A549 (cell line): ENCODE measurements at regions not wholly inside any gene's neighbourhood (a gene's known extent, or its start where the extent isn't known, plus 50 kb on each side); places are given as distances from the start of the nearest gene placed in this dataset.

Experiments used
- ATAC-seq, 2 experiments: fragments of 200-7000 bp in 1 of 2; fragments of >200 bp in 1 of 2; cut with Nextera tagmentation in 1 of 2; cut with Tn5 transposase in 1 of 2; 3 replicates each; pipeline versions ENCODE4 v1.8.0 to v1.9.1; 2018 to 2020; ENCODE audit warnings: mild to moderate bottlenecking in 1 of 2, moderate library complexity in 1 of 2
- CTCF ChIA-PET: fragments of 300-600 bp; sonication (Branson Sonifier 250); formaldehyde crosslinking; extraction: SDS; loops from one replicate; lab custom pipeline; 2021; ENCODE audit warnings: antibody characterized with exemption, inconsistent platforms; lab: Yijun Ruan, JAX
- POLR2A ChIA-PET: fragments of 350-600 bp; formaldehyde crosslinking; extraction: SDS; loops from one replicate; lab custom pipeline; 2021; ENCODE audit warnings: antibody characterized with exemption, inconsistent platforms; lab: Yijun Ruan, JAX
- DNase-seq, 2 experiments: peaks; one replicate each; pipeline versions ENCODE4 v3.0.0 to v3.0.0-alpha.2; 2011 to 2016; ENCODE audit warnings: low read depth in 1 of 2, low spot score in 1 of 2
- FAIRE-seq: peaks from 2 replicates; lab custom pipeline; 2011; peaks lifted over from hg19 to GRCh38; lab: Jason Lieb, UNC
- H3K27ac ChIP-seq, 2 experiments: fragments of >200 bp; sonication (Bioruptor Twin); formaldehyde crosslinking; 3 replicates each; pipeline ENCODE4 v1.5.1; 2016 to 2017
- H3K4me1 ChIP-seq: fragments of >200 bp; sonication (Bioruptor Twin); formaldehyde crosslinking; 3 replicates; pipeline ENCODE4 v1.6.1; 2016
- H3K4me2 ChIP-seq: fragments of >200 bp; sonication (Bioruptor Twin); formaldehyde crosslinking; 3 replicates; pipeline ENCODE4 v1.6.1; 2016
- H3K4me3 ChIP-seq: fragments of >200 bp; sonication (Bioruptor Twin); formaldehyde crosslinking; 3 replicates; pipeline ENCODE4 v1.5.1; 2016
- H3K9me3 ChIP-seq: fragments of >200 bp; sonication (Bioruptor Twin); formaldehyde crosslinking; 3 replicates; pipeline ENCODE4 v1.6.1; 2016
- ATOH8 ChIP-seq: fragments of 250-450 bp; sonication (Bioruptor Pico); IDR thresholded peaks from 2 replicates; pipeline ENCODE4 v1.5.0; 2020; ENCODE audit warnings: low read depth, mild to moderate bottlenecking, moderate library complexity
- BCL3 ChIP-seq: fragments of >200 bp; sonication (Bioruptor Twin); formaldehyde crosslinking; IDR thresholded peaks from 3 replicates; pipeline ENCODE4 v1.6.1; 2016
- CTCF ChIP-seq: fragments of >200 bp; sonication (Bioruptor Twin); formaldehyde crosslinking; IDR thresholded peaks from 3 replicates; pipeline ENCODE4 v1.5.1; 2016
- E2F6 ChIP-seq: IDR thresholded peaks from 2 replicates; pipeline ENCODE4 v1.6.1; 2012; ENCODE audit warnings: low read depth, borderline replicate concordance
- EHF ChIP-seq: fragments of 250-450 bp; sonication (Bioruptor Pico); IDR thresholded peaks from 2 replicates; pipeline ENCODE4 v1.5.0; 2020; ENCODE audit warnings: mild to moderate bottlenecking
- ESRRA ChIP-seq: fragments of 150-350 bp; IDR thresholded peaks from 2 replicates; pipeline ENCODE4 v1.6.1; 2014; ENCODE audit warnings: mild to moderate bottlenecking, low read length, borderline replicate concordance
- GATA3 ChIP-seq: IDR thresholded peaks from 2 replicates; pipeline ENCODE4 v1.6.1; 2012; ENCODE audit warnings: borderline replicate concordance
- JUN ChIP-seq, 2 experiments: fragments of >200 bp; sonication (Bioruptor Twin); formaldehyde crosslinking; IDR thresholded peaks; 2 replicates in 1 of 2; 3 replicates in 1 of 2; pipeline ENCODE4 v1.6.1; 2016 to 2017
- KDM5A ChIP-seq: fragments of 200-600 bp; sonication (generic); IDR thresholded peaks from 2 replicates; pipeline ENCODE4 v1.6.1; 2016; ENCODE audit warnings: antibody characterized with exemption, mild to moderate bottlenecking
- MAFK ChIP-seq: fragments of 450-650 bp; IDR thresholded peaks from 2 replicates; pipeline ENCODE4 v1.6.1; 2014; ENCODE audit not compliant: partially characterized antibody
- MAZ ChIP-seq: fragments of 150-350 bp; IDR thresholded peaks from 2 replicates; pipeline ENCODE4 v1.6.1; 2014; ENCODE audit warnings: antibody characterized with exemption, low read depth, low read length, borderline replicate concordance
- MYC ChIP-seq: IDR thresholded peaks from 2 replicates; pipeline ENCODE4 v1.6.1; 2012; ENCODE audit warnings: mild to moderate bottlenecking, inconsistent platforms, low read length, improper control_type of control experiment, borderline replicate concordance
- NFE2L2 ChIP-seq: fragments of 150-350 bp; conservative IDR thresholded peaks from 2 replicates; pipeline ENCODE4 v1.6.1; 2014; ENCODE audit warnings: low read length
- NPAS2 ChIP-seq: fragments of 250-450 bp; sonication (Bioruptor Pico); IDR thresholded peaks from 2 replicates; pipeline ENCODE4 v1.8.0; 2022; ENCODE audit warnings: mild to moderate bottlenecking, moderate library complexity, borderline replicate concordance
- RAD21 ChIP-seq, 2 experiments: fragments of >200 bp in 1 of 2; sonication (Bioruptor Twin) in 1 of 2; formaldehyde crosslinking in 1 of 2; IDR thresholded peaks in 1 of 2; conservative IDR thresholded peaks in 1 of 2; 2 replicates in 1 of 2; 3 replicates in 1 of 2; pipeline ENCODE4 v1.6.1; 2012 to 2018; ENCODE audit warnings: inconsistent platforms in 1 of 2
- REST ChIP-seq: fragments of 200-600 bp; sonication (generic); IDR thresholded peaks from 2 replicates; pipeline ENCODE4 v1.6.1; 2016; ENCODE audit warnings: antibody characterized with exemption, mild to moderate bottlenecking, moderate library complexity
- RFX5 ChIP-seq: fragments of 450-650 bp; IDR thresholded peaks from 2 replicates; pipeline ENCODE4 v1.7.1; 2014; ENCODE audit warnings: antibody characterized with exemption, mild to moderate bottlenecking, moderate library complexity
- TFCP2L1 ChIP-seq: fragments of 250-450 bp; sonication (Bioruptor Pico); IDR thresholded peaks from 2 replicates; pipeline ENCODE4 v1.5.0; 2021; ENCODE audit warnings: mild to moderate bottlenecking
- ZFP36 ChIP-seq: fragments of 450-650 bp; IDR thresholded peaks from 2 replicates; pipeline ENCODE4 v1.6.1; 2014; ENCODE audit warnings: borderline replicate concordance; ENCODE audit not compliant: partially characterized antibody
- ZNF302 ChIP-seq: fragments of 250-450 bp; sonication (Bioruptor Pico); IDR thresholded peaks from 2 replicates; pipeline ENCODE4 v1.9.0; 2021; ENCODE audit warnings: inconsistent platforms, mild to moderate bottlenecking, moderate library complexity
- WGBS: methylation state at CpG from one replicate; pipeline ENCODE4 v1.1.6; 2017; ENCODE audit errors: missing lambda C conversion rate; 5-methylcytosine and 5-hydroxymethylcytosine counted together

GRCh38 chr2:239601201-239601851 lies 200.5 kb upstream of the HDAC4 start:
- Histone ChIP-seq H3K4me3 (no peak overlapping the region), H3K4me1 (no peaks in the 10 kb centered on the region), H3K9me3 (peaks cover 4% of the 10 kb centered on the region; the same call in 1 of the 3 replicates), H3K27ac (no peak overlapping the region), H3K4me2 (no peak overlapping the region)
- DNase-seq: no peak
- no peak for ATAC-seq
- 60% methylated on average over 9 of the region's 15 CpGs for WGBS
- TF ChIP-seq ZFP36 (no peak), REST (no peak)
- ChIA-PET POLR2A (no interaction called here), CTCF (no interaction called here)
- FAIRE-seq: no peak

- no peak for DNase-seq
- Histone ChIP-seq H3K27ac (no peak overlapping the region), H3K4me2 (no peak overlapping the region), H3K4me1 (no peaks in the 10 kb centered on the region), H3K4me3 (no peak overlapping the region), H3K9me3 (0 out of 3 replicates have a peak, but pooled peaks cover 4% of the 10 kb centered on the region)
- ChIA-PET CTCF (no interaction called here), POLR2A (no interaction called here)
- ATAC-seq: no peak
- 64% methylated on average over 5 of the region's 5 CpGs for WGBS
- TF ChIP-seq ESRRA: no peak
- TF ChIP-seq REST: no peak
- TF ChIP-seq GATA3: no peak
- TF ChIP-seq MAZ: no peak
- TF ChIP-seq ATOH8: no peak
- no peak for TF ChIP-seq TFCP2L1 (CRISPR knock-in tag)
- TF ChIP-seq JUN (IDR thresholded peaks at IDR 0.05): no peak
- TF ChIP-seq EHF (CRISPR knock-in tag): no peak
- no peak for TF ChIP-seq NFE2L2
- TF ChIP-seq CTCF: no peak
- no peak for TF ChIP-seq MYC
- no peak for TF ChIP-seq RAD21 (conservative IDR thresholded peaks at IDR 0.05 in 1 of 2, IDR thresholded peaks at IDR 0.05 in 1 of 2)
- no peak for TF ChIP-seq BCL3
- TF ChIP-seq KDM5A: no peak
- TF ChIP-seq NPAS2 (CRISPR knock-in tag): no peak
- no peak for TF ChIP-seq RFX5
- no peak for TF ChIP-seq E2F6
- no peak for TF ChIP-seq ZNF302
- no peak for TF ChIP-seq MAFK
- no peak for FAIRE-seq
These were observed 199.8 kb upstream of the HDAC4 start for GRCh38 chr2:239600650-239601049.
